ENCODE measurements at regions not wholly inside any gene's neighbourhood (a gene's known extent, or its start where the extent isn't known, plus 50 kb on each side); places are given as distances from the start of the nearest gene placed in this dataset.

GRCh38 chr3:124611520-124611919, 118.7 kb upstream of the UMPS start:
- Histone ChIP-seq H2AFZ (ENCODE audit: low read length) (no peak overlapping the region), H3K36me3 (ENCODE audit: insufficient read depth, low read length) (no peaks in the 10 kb centered on the region), H4K20me1 (ENCODE audit: insufficient read depth, low read length) (no peaks in the 10 kb centered on the region), H3K27ac (ENCODE audit: low read depth, low read length, poor library complexity, severe bottlenecking) (no peak overlapping the region), H3K9me3 (ENCODE audit: low read length) (no peaks in the 10 kb centered on the region), H3K4me1 (ENCODE audit: insufficient read depth, low read length, poor library complexity, severe bottlenecking) (peaks cover 4% of the 10 kb centered on the region), H3K79me2 (ENCODE audit: insufficient read depth, low read depth, low read length) (no peaks in the 10 kb centered on the region), H3K4me3 (ENCODE audit: low read depth, low read length, poor library complexity, severe bottlenecking) (no peak overlapping the region), H3K4me2 (ENCODE audit: low read length) (no peak overlapping the region), H3K9me2 (ENCODE audit: insufficient read depth, low read length) (no peaks in the 10 kb centered on the region)
- intact Hi-C loops (cut with micrococcal nuclease; ENCODE audit: unreplicated experiment), result no loop called here
- ChIA-PET POLR2A (no interaction called here), CTCF (ENCODE audit: unreplicated experiment) (interaction anchor here (0.7 kb wide), 1 partner anchor 30 kb away, joined by 4 read pairs; no protein-coding TSS in a partner anchor)
- no TSS peak for BruUV-seq (replicated peaks)
- TF ChIP-seq EZH2phosphoT487 (IDR thresholded peaks at IDR 0.05; ENCODE audit: borderline replicate concordance, low read depth, low read length), result no peak
- no peak for DNase-seq (ENCODE audit: low spot score)

- Histone ChIP-seq H3K36me3 (ENCODE audit: insufficient read depth, low read length) (no peaks in the 10 kb centered on the region), H4K20me1 (ENCODE audit: insufficient read depth, low read length) (no peaks in the 10 kb centered on the region), H3K9me2 (ENCODE audit: insufficient read depth, low read length) (no peaks in the 10 kb centered on the region), H3K4me3 (ENCODE audit: low read depth, low read length, poor library complexity, severe bottlenecking) (no peak overlapping the region), H3K27ac (ENCODE audit: low read depth, low read length, poor library complexity, severe bottlenecking) (no peak overlapping the region), H3K4me2 (ENCODE audit: low read length) (no peak overlapping the region), H2AFZ (ENCODE audit: low read length) (no peak overlapping the region), H3K4me1 (ENCODE audit: insufficient read depth, low read length, poor library complexity, severe bottlenecking) (peaks cover 4% of the 10 kb centered on the region), H3K79me2 (ENCODE audit: insufficient read depth, low read depth, low read length) (no peaks in the 10 kb centered on the region), H3K9me3 (ENCODE audit: low read length) (no peaks in the 10 kb centered on the region)
- ChIA-PET POLR2A (interaction anchor here (0.7 kb wide), 1 partner anchor 32 kb away, joined by 3 read pairs; no protein-coding TSS in a partner anchor), CTCF (ENCODE audit: unreplicated experiment) (no interaction called here)
- TF ChIP-seq EZH2phosphoT487 (IDR thresholded peaks at IDR 0.05; ENCODE audit: borderline replicate concordance, low read depth, low read length) (no peak), CTCF (conservative IDR thresholded peaks at IDR 0.05; ENCODE audit: low read length) (no peak)
- intact Hi-C loops (cut with micrococcal nuclease; ENCODE audit: unreplicated experiment), result no loop called here
- BruUV-seq (replicated peaks), result no TSS peak
- DNase-seq (ENCODE audit: low spot score), result no peak
Observed at GRCh38 chr3:124615896-124616543, 114.2 kb upstream of the UMPS start.

GRCh38 chr3:124617177-124617576, 113.1 kb upstream of the UMPS start:
- intact Hi-C loops (cut with micrococcal nuclease; ENCODE audit: unreplicated experiment), result no loop called here
- no peak for DNase-seq (ENCODE audit: low spot score)
- H3K79me2 ChIP-seq (ENCODE audit: insufficient read depth, low read depth, low read length), result no peaks in the 10 kb centered on the region
- H3K4me3 ChIP-seq (ENCODE audit: low read depth, low read length, poor library complexity, severe bottlenecking), result no peak overlapping the region
- H3K4me2 ChIP-seq (ENCODE audit: low read length), result no peak overlapping the region
- H4K20me1 ChIP-seq (ENCODE audit: insufficient read depth, low read length), result no peaks in the 10 kb centered on the region
- H3K9me2 ChIP-seq (ENCODE audit: insufficient read depth, low read length), result no peaks in the 10 kb centered on the region
- H3K27ac ChIP-seq (ENCODE audit: low read depth, low read length, poor library complexity, severe bottlenecking), result no peak overlapping the region
- peaks cover 4% of the 10 kb centered on the region for H3K4me1 ChIP-seq (ENCODE audit: insufficient read depth, low read length, poor library complexity, severe bottlenecking)
- POLR2A ChIA-PET, result interaction anchor here (0.7 kb wide), 1 partner anchor 409 kb away, joined by 3 read pairs; no protein-coding TSS in a partner anchor
- no peaks in the 10 kb centered on the region for H3K36me3 ChIP-seq (ENCODE audit: insufficient read depth, low read length)
- no peaks in the 10 kb centered on the region for H3K9me3 ChIP-seq (ENCODE audit: low read length)
- H2AFZ ChIP-seq (ENCODE audit: low read length), result no peak overlapping the region
- CTCF ChIA-PET (ENCODE audit: unreplicated experiment), result no interaction called here
- BruUV-seq (replicated peaks), result no TSS peak
- TF ChIP-seq EZH2phosphoT487 (IDR thresholded peaks at IDR 0.05; ENCODE audit: borderline replicate concordance, low read depth, low read length) (no peak), CTCF (conservative IDR thresholded peaks at IDR 0.05; ENCODE audit: low read length) (no peak)

Data from OCI-LY7 (cell line).